ENCODE measurements at regions not wholly inside any gene's neighbourhood (a gene's known extent, or its start where the extent isn't known, plus 50 kb on each side); places are given as distances from the start of the nearest gene placed in this dataset.

GRCh38 chr3:36302626-36303025 lies 77.7 kb upstream of the STAC start:
- DNase-seq, result no peak

- no peak for DNase-seq
Measured at GRCh38 chr3:36303286-36303685, 77.0 kb upstream of the STAC start.

GRCh38 chr3:36305929-36306520 lies 74.3 kb upstream of the STAC start:
- no peak for DNase-seq

- no peak for DNase-seq
Measured at GRCh38 chr3:36309092-36309491, 71.2 kb upstream of the STAC start.

GRCh38 chr3:36312351-36312750 lies 68.0 kb upstream of the STAC start:
- DNase-seq, result no peak

- DNase-seq, result no peak
Measured at GRCh38 chr3:36317915-36318314, 62.4 kb upstream of the STAC start.

- no peak for DNase-seq
Measured at GRCh38 chr3:36318621-36319200, 61.6 kb upstream of the STAC start.

GRCh38 chr3:36319680-36320079 lies 60.6 kb upstream of the STAC start:
- no peak for DNase-seq
